ENCODE measurements at regions not wholly inside any gene's neighbourhood (a gene's known extent, or its start where the extent isn't known, plus 50 kb on each side); places are given as distances from the start of the nearest gene placed in this dataset.

DNA sequence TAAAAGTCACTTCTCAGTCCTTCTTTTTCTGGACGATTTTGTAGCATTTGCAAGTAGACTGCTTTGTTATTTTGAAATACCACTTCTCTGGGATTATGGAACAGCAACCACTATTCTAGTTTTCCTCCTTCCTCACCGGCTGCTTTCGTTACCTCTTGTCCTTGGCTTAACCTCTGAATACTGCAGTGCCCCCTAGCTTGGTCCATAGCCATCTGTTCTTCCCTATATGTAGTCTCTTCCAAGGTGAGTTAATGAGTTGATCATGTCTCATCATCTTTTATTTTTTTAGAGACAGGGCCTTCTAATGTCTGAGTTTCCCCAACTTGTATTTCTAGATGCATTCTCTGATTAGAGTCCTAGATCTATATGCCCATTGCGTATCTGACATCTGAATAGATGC, 694.3 kb downstream of the NTRK3 start:
- Histone ChIP-seq H3K9me3 (replicated peaks in 1 of 3) (no peaks in the 10 kb centered on the region), H3K27me3 (no peaks in the 10 kb centered on the region), H3K27ac (no peak overlapping the region), H3K4me1 (replicated peaks in 1 of 2) (no peaks in the 10 kb centered on the region), H3K36me3 (replicated peaks in 1 of 2) (no peaks in the 10 kb centered on the region), H3K4me3 (no peak overlapping the region)
- TF ChIP-seq POLR2A (IDR thresholded peaks at IDR 0.05), result no peak
- TF ChIP-seq, protein P1, sequence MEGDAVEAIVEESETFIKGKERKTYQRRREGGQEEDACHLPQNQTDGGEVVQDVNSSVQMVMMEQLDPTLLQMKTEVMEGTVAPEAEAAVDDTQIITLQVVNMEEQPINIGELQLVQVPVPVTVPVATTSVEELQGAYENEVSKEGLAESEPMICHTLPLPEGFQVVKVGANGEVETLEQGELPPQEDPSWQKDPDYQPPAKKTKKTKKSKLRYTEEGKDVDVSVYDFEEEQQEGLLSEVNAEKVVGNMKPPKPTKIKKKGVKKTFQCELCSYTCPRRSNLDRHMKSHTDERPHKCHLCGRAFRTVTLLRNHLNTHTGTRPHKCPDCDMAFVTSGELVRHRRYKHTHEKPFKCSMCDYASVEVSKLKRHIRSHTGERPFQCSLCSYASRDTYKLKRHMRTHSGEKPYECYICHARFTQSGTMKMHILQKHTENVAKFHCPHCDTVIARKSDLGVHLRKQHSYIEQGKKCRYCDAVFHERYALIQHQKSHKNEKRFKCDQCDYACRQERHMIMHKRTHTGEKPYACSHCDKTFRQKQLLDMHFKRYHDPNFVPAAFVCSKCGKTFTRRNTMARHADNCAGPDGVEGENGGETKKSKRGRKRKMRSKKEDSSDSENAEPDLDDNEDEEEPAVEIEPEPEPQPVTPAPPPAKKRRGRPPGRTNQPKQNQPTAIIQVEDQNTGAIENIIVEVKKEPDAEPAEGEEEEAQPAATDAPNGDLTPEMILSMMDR (IDR thresholded peaks at IDR 0.05), result no peak
- no peak for DNase-seq
- intact Hi-C loops (cut with DNase I), result no loop called here
- WGBS, 4 donors, result 63 to 79% (median 69%) methylated on average over 4 of the region's 4 CpGs

DNA sequence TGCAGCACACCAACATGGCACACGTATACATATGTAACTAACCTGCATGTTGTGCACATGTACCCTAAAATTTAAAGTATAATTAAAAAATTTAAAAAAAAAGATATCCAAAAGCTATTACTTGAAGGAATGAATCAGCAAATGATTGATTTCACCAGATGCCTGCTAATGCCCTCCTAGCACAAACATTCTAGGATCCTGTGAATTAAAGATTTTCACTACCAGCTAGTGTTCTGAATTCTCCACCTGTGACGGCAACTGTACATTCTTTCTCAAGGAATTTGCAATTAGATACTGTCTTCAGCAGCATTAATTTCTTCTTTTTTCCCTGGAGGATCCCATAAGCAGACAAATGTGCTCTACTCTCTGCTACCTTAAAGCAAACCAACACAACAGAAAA, 694.9 kb downstream of the NTRK3 start:
- 86 to 96% (median 92%) methylated on average over 2 of the region's 2 CpGs for WGBS, 4 donors
- H3K9me3 ChIP-seq (replicated peaks in 1 of 3), result no peaks in the 10 kb centered on the region
- no peak for TF ChIP-seq POLR2A (IDR thresholded peaks at IDR 0.05)
- TF ChIP-seq, protein P1 (IDR thresholded peaks at IDR 0.05), result no peak
- no peaks in the 10 kb centered on the region for H3K27me3 ChIP-seq
- no peak overlapping the region for H3K4me3 ChIP-seq
- intact Hi-C loops (cut with DNase I), result no loop called here
- no peak for DNase-seq
- H3K4me1 ChIP-seq (replicated peaks in 1 of 2), result no peaks in the 10 kb centered on the region
- no peak overlapping the region for H3K27ac ChIP-seq
- H3K36me3 ChIP-seq (replicated peaks in 1 of 2), result no peaks in the 10 kb centered on the region

DNA sequence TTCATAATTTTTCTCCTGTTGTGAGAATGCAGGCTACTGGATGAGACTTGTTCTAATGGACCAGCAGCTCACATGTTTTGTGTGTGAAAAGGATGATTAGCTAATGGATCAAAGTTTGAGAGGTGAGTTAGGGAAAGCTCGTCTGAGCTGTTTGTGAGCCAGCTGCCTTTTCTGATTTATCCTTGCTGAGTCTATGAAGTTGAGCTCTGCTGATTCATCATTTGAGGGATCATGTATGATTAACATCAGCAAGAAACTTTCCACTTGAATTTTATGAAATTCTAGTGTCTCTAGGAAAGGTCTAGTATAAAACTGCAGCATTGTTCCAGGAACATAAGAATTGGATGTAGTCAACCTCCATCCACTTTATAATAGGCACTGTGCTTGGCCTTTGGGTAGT, 698.7 kb downstream of the NTRK3 start:
- TF ChIP-seq, protein P1 (IDR thresholded peaks at IDR 0.05), result no peak
- no peak for TF ChIP-seq POLR2A (IDR thresholded peaks at IDR 0.05)
- H3K27ac ChIP-seq, result no peak overlapping the region
- intact Hi-C loops (cut with DNase I), result no loop called here
- no peak for DNase-seq
- no peaks in the 10 kb centered on the region for H3K27me3 ChIP-seq
- H3K9me3 ChIP-seq (replicated peaks in 1 of 3), result no peaks in the 10 kb centered on the region
- 20 to 43% (median 31%) methylated on average over 1 of the region's 1 CpG for WGBS, 4 donors
- no peak overlapping the region for H3K4me3 ChIP-seq
- no peaks in the 10 kb centered on the region for H3K4me1 ChIP-seq (replicated peaks in 1 of 2)
- H3K36me3 ChIP-seq (replicated peaks in 1 of 2), result no peaks in the 10 kb centered on the region

DNA sequence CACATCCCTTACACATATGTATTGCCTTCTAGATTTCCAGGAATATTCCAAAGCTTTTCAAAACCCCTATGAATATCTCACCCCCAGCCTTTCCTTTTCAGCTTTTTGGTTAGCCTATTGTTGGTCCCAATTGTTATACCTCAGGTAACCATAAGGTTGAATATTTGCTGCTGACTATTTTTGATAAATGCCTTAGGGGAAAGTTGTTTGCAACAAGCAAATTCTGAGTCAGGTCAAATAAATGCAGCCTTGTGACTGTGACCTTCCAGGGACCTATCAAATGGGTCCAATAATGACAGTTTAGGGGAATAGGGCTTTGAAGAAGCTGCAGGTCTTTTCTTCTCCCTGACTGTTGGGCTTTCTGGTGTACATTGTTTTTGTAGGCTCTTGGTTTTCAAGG, 699.7 kb downstream of the NTRK3 start:
- TF ChIP-seq, protein P1 (IDR thresholded peaks at IDR 0.05), result no peak
- TF ChIP-seq POLR2A (IDR thresholded peaks at IDR 0.05), result no peak
- Histone ChIP-seq H3K4me1 (replicated peaks in 1 of 2) (no peaks in the 10 kb centered on the region), H3K4me3 (no peak overlapping the region), H3K27me3 (no peaks in the 10 kb centered on the region), H3K36me3 (replicated peaks in 1 of 2) (no peaks in the 10 kb centered on the region), H3K9me3 (replicated peaks in 1 of 3) (no peaks in the 10 kb centered on the region), H3K27ac (no peak overlapping the region)
- intact Hi-C loops (cut with DNase I), result no loop called here
- DNase-seq, result no peak
